Transverse colon (tissue), 4 donors: ENCODE measurements at regions not wholly inside any gene's neighbourhood (a gene's known extent, or its start where the extent isn't known, plus 50 kb on each side); places are given as distances from the start of the nearest gene placed in this dataset.

ENCODE experiments used
- CTCF ChIP-seq, 5 experiments: fragments of 200-600 bp in 3 of 5; fragments of 450-650 bp in 2 of 5; sonication (generic) in 3 of 5; IDR thresholded peaks; 1 replicate in 2 of 5; 2 replicates in 3 of 5; pipeline ENCODE4 v1.5.1; 2016 to 2017; ENCODE audit warnings: antibody characterized with exemption in 5 of 5, inconsistent platforms in 3 of 5, mild to moderate bottlenecking in 2 of 5, moderate library complexity in 1 of 5
- EP300 ChIP-seq: sonication (generic); formaldehyde crosslinking; IDR thresholded peaks from one replicate; pipeline ENCODE4 v1.6.1; 2017; ENCODE audit warnings: antibody characterized with exemption, low read depth
- POLR2A ChIP-seq: fragments of 450-650 bp; IDR thresholded peaks from one replicate; pipeline ENCODE4 v1.6.1; 2016; ENCODE audit warnings: antibody characterized with exemption, mild to moderate bottlenecking, moderate library complexity
- POLR2AphosphoS5 ChIP-seq, 3 donors: sonication (generic); formaldehyde crosslinking; IDR thresholded peaks; one replicate each; pipeline ENCODE4 v1.6.1; 2016; ENCODE audit warnings: antibody characterized with exemption in 3 of 3

GRCh38 chr6:19050765-19051164 is 663.6 kb downstream of the RNF144B start:
- TF ChIP-seq CTCF (IDR thresholded peaks at IDR 0.05) (no peak), POLR2AphosphoS5 (IDR thresholded peaks at IDR 0.05) (no peak), POLR2A (no peak), EP300 (no peak)
